NCI-H524 (cell line): ENCODE measurements at regions not wholly inside any gene's neighbourhood (a gene's known extent, or its start where the extent isn't known, plus 50 kb on each side); places are given as distances from the start of the nearest gene placed in this dataset.
"Not testable (repeated sequence)": the region's sequence is repeated elsewhere in the genome, so short reads cannot be mapped to it uniquely, and the experiment has no call there.

Experiments used
- DNase-seq, 2 experiments: peaks; one replicate each; lab custom pipeline; 2025; lab: John Stamatoyannopoulos, UW

DNA sequence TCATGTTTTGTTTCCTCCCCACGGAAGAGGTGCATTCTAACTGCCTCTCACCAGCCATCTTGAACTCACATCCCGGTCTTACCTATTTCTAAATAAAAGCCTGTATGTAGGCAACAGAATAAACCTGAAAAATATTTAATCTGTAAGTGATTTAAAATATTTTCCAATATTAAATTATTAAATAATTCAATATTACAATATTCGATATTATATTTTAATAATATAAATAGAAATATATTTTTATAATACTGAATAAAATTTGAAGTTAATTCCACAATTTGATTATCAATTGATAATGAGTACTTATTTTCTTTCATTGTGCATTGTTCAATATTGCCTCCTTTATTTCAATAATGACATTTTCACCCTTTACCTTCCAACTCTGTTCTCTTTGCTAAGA, 404.4 kb downstream of the CYLC2 start:
- DNase-seq = no peak

- DNase-seq = no peak
Measured at GRCh38 chr9:103407260-103407659, 412.1 kb downstream of the CYLC2 start.

- DNase-seq = no peak
Measured at GRCh38 chr9:103410059-103410458, 414.9 kb downstream of the CYLC2 start.

DNA sequence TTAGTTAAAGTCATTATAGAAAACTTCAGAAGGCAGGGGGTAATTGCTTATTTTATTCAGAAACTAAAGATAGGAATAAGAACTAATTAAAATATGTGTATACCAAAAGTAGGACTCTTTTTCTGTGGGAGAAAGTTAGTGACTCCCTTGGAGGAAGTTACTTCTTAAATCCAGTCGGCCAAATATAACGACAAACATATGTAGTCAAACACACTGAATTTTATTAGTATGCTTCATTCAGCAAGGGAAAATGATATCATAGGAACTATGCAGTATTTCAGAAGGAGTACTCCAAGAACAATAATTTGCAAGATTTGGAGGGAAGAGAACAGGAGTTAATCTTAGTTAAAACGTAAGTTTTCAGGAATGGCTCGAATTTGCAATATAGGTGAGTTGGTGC, 432.6 kb downstream of the CYLC2 start:
- no peak for DNase-seq

- DNase-seq = no peak
Measured at GRCh38 chr9:103430469-103430868, 435.3 kb downstream of the CYLC2 start.

- no peak for DNase-seq
Measured at GRCh38 chr9:103431809-103432208, 436.7 kb downstream of the CYLC2 start.

GRCh38 chr9:103444176-103444575, 449.0 kb downstream of the CYLC2 start:
- no peak for DNase-seq

- DNase-seq = no peak
Measured at GRCh38 chr9:103458826-103459225, 463.7 kb downstream of the CYLC2 start.

DNA sequence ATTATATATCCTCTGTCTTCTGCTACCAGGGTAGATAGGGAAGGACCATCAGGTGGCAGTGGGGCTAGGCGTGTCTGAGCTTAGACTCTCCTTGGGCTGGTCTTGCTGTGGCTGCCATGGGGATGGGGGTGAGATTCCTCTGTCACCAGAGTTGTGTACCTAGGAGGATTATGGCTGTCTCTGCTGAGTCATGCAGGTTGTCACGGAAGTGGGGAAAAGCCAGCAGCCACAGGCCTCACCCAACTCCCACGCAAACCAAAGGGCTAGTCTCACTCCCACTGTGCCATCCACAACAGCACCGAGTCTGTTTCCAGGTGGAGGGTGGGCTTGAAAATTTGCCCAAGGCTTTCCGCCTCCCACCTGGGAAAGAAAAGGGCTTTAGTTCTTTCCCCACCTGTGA, 476.1 kb downstream of the CYLC2 start:
- no peak for DNase-seq

DNA sequence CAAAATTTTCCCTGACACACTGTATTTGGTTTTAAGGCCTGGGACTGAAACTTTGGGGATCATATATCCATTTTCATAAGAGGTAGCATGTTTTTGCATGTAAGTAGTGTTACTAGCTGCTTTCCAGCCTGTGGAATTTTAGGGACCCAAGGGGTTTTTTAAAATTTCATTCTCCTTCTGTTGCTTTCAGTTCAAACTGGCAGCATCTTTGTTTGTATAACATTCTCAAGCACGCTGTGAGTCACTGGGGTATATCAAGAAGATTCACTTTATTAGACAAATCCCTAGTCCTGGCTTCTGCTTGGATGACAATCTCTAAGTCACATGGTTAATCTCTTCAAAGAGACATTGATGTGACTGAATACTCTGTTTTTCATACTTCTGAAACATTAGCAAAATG, 479.0 kb downstream of the CYLC2 start:
- DNase-seq = no peak

DNA sequence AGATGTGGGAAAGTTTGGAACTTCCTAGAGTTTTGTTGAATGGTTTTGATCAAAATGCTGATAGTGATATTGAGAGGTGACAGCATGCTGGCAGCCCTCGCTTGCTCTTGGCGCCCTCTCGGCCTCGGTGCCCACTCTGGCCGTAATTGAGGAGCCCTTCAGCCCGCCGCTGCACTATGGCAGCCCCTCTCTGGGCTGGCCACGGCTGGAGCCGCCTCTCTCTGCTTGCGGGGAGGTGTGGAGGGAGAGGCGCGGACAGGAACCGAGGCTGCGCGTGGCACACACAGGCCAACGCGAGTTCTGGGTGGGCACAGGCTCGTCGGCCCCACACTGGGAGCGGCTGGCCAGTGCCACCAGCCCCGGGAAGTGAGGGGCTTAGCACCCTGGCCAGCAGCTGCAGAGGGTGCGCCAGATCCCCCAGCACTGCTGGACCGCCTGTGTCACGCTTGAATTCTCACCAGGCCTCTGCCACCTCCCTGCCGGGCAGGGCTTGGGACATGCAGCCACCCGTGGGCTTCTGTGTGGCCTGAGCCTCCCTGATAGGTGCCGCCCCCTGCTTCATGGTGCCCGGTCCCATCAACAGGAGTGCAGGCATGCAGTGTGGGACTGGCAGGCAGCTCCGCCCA, 488.5 kb downstream of the CYLC2 start:
- no peak for DNase-seq

DNA sequence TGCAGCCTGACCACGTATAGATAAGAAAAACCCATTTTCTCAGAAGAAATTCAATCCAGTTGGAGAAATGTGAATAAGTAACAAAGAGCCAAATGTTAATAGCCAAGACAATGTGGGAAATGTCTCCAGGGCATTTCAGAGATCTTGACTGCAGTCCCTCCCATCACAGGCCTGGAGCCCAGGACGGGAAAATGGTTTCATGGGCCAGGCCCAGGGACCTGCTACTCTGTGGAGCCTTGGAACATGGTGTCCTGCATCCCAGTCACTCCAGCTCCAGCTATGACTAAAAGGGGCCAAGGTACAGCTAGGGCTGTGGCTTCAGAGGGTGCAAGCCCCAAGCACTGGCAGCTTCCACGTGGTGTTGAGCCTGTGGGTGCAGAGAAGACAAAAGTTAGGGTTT, 490.0 kb downstream of the CYLC2 start:
- DNase-seq = no peak

DNA sequence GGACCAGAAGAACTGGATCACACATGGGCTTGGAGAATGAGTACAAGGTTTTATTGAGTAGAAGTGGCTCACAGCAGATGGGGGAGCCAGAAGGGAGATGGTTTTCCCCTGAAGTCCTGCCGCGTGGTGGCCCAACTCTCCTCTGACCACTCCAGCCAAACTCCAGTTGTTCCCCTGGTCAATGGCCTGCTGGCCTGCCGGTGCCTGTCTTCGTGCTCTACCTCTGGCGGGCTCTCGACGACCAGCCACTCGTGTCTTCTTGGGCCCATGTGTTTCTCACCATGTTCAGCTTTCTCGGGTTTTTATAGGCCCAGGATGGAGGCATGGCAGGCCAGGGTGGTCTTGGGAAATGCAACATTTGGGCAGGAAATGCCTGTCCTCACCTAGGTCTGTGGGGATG, 519.6 kb downstream of the CYLC2 start:
- no peak for DNase-seq

DNA sequence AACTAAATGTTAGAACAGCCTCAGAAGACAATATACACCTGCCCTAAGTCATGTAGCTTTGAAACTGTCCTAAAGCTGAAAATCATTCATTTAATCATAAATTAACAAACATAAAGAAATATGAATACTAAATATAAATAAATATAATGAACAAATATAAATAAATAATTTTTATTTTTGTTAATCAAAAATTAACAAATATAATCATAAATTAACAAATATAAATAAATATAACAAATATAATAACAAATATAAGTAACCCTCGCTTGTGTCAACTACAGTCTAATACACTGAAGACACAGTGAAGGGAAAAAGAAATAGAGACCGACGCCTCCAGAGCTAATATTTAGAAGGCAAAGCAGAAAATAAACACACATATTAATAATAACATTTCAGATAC, 527.3 kb downstream of the CYLC2 start:
- DNase-seq = no peak

DNA sequence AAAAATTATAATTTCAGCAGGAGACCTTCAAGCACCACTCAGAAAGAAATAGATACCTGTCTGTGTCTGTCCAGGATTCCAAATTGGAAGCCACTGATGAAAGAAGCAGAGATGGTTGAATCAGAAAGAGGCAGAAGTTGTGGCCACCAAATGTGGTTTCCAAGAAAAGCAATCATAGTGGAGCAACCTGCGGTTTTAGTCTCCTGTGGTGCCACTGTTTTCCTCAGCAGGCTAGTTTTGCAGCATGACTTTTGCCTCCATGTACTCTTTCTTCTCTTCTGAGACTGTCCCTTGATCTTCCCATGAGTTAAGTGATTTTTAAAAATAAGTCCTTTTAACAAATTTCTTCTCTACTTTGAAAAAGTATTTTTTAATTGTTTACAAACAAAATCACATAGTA, 535.8 kb downstream of the CYLC2 start:
- no peak for DNase-seq

DNA sequence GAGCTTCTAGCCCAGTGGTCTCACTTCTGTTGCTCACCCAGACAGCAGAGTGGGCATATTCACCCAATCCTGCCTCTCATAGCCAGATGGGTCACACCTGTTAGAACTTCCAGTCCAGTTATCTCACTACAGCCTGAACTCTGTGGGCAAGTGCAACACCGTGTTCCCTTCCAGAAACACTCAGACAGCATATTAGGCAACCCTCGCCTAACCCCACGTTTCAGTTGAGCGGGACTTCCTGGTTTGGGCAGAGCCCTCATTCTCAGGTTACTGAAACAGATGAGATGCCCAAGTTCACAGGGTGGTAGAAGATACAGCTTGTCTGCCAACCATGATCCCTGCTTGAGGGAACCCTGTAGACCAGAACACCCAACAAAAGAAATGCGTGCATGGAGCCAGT, 538.2 kb downstream of the CYLC2 start:
- DNase-seq = peak in 1 of 2 experiments; percentile 46

DNA sequence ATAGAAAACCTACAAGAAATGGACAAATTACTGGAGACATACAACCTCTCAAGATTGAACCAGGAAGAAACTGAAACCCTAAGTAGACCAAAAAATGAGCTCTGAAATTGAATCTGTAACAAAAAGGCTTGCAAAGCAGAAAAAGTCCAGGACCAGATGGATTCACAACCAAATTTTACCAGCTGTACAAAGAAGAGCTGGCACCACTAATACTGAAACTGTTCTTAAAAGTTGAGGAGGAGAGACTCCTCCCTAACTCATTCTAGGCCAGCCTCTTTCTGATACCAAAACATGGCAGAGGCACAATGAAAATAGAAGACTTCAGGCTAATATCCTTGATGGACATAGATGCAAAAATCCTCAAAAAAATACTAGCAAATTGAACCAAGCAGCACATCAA, 542.3 kb downstream of the CYLC2 start:
- DNase-seq = no peak

GRCh38 chr9:103545260-103545659, 548.8 kb upstream of the SMC2 start:
- DNase-seq = no peak

- DNase-seq = no peak
Measured at GRCh38 chr9:103552712-103553111, 541.4 kb upstream of the SMC2 start.

DNA sequence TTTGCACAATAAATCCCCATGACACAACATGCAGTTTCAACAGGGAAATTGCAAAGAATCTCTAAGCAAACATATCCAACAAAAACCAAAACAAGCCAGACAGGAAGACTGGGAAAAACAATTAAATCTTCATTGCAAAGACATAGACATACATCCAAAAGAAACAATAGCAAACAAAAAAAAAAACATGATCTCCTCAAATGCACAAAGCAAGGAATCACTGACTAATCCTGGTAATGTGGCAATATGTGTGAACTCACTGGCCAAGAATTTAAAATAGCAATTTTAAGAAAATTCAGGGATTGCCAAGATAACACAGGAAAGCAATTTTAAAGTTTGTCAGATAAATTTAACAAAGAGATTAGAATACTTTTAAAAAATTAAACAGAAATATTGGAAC, 520.1 kb upstream of the SMC2 start:
- DNase-seq = no peak

DNA sequence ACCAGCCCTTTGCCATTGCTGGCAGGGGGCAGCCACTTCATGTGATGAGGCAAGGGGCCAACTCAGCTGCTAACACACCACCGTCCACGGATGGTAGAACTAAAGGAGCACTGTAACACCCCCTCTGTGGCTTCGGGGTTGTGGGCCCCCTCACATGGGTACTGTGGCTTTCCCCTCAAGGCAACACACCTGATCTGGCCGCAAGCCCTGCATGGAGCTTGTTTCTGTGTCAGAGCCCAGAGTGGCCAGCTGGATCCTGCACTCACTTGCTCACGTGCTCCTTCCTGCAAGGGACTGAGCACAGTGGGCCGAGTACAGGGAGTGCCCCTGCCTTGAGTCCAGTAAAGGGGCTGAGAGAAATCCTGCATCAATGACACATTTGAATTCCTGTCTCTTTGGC, 507.4 kb upstream of the SMC2 start:
- no peak for DNase-seq

DNA sequence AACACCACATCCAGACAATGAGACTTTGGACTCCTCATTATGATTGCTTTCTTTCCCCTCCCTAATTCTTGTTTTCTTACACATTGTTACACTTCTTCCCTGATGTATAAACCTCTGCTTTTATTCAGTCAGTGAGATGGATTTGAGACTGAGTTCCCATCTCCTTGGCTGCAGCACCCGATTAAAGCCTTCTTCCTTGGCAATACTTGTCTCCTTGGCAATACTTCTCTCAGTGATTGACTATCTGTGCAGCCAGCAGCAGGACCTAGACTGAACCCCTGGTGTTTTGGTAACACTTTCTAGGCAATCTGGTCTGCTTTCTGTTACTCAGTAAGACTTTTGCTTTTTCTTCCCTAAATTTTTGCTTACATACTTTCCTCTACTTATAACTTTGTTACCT, 492.8 kb upstream of the SMC2 start:
- no peak for DNase-seq

DNA sequence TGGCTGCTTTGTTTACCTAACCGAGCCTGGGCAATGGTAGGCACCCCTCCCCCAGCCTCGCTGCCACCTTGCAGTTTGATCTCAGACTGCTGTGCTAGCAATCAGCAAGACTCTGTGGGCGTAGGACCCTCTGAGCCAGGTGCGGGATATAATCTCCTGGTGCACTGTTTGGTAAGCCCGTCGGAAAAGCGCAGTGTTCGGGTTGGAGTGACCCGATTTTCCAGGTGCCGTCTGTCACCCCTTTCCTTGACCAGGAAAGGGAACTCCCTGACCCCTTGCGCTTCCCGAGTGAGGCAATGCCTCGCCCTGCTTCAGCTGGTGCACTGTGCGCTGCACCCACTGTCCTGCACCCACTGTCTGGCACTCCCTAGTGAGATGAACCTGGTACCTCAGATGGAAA, 482.2 kb upstream of the SMC2 start:
- not testable (repeated sequence) for DNase-seq

GRCh38 chr9:103615994-103616393, 478.1 kb upstream of the SMC2 start:
- DNase-seq = no peak

DNA sequence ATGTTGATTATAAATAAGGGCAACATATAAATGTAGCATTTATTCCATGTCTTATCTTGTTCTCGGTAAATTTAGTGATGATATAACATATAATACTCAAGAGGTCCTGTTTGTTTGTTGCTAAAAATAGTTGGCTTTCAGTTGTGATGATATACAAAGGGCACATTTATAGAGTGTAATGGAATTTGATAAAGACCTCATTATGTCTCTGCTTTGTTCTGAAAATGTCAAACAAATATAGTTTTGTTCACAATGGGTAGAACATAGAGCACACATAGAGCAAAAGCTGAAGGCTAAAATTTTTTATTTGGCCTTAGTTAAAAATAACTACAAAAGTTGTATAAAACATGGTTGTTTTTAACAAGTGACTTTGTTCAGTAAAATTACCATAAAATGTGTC, 477.1 kb upstream of the SMC2 start:
- DNase-seq = no peak
